Thyroid gland (tissue), 4 donors: ENCODE measurements at regions not wholly inside any gene's neighbourhood (a gene's known extent, or its start where the extent isn't known, plus 50 kb on each side); places are given as distances from the start of the nearest gene placed in this dataset.

Experiments used
- DNase-seq, 2 donors: peaks; one replicate each; pipeline ENCODE4 v3.0.0-alpha.2; 2019
- H3K27ac ChIP-seq, 3 donors: fragments of 200-600 bp; sonication (generic); 1 replicate in 2 of 3; 2 replicates in 1 of 3; pipeline ENCODE4 v1.5.1; 2016 to 2019; ENCODE audit warnings: mild to moderate bottlenecking in 1 of 3, moderate library complexity in 1 of 3
- H3K27me3 ChIP-seq: fragments of 200-600 bp; sonication (generic); one replicate; pipeline ENCODE4 v1.5.1; 2019
- H3K36me3 ChIP-seq, 2 donors: fragments of 200-600 bp; sonication (generic); one replicate each; pipeline ENCODE4 v1.5.1; 2016 to 2019
- H3K4me1 ChIP-seq, 2 donors: fragments of 200-600 bp; sonication (generic); one replicate each; pipeline ENCODE4 v1.5.1; 2017 to 2019
- H3K4me3 ChIP-seq, 3 donors: fragments of 200-600 bp; sonication (generic); replicated peaks in 1 of 3; 1 replicate in 2 of 3; 2 replicates in 1 of 3; pipeline ENCODE4 v1.5.1; 2016; ENCODE audit warnings: mild to moderate bottlenecking in 1 of 3
- H3K9me3 ChIP-seq: fragments of 200-600 bp; sonication (generic); one replicate; pipeline ENCODE4 v1.5.1; 2017
- POLR2A ChIP-seq, 2 donors: fragments of 450-650 bp; IDR thresholded peaks; one replicate each; pipeline ENCODE4 v1.6.1; 2017; ENCODE audit warnings: antibody characterized with exemption in 2 of 2, mild to moderate bottlenecking in 2 of 2, moderate library complexity in 1 of 2
- WGBS, 2 donors: methylation state at CpG; one replicate each; pipeline ENCODE4 v1.1.5; 2017; 5-methylcytosine and 5-hydroxymethylcytosine counted together
- intact Hi-C: fragments of 100-400 bp; cut with DNase I; formaldehyde crosslinking; loops from one replicate; pipeline ENCODE4 v1.15.1; 2023
- TF ChIP-seq, protein P1 (sequence below), 6 experiments: fragments of 200-600 bp in 3 of 6; fragments of 450-650 bp in 3 of 6; sonication (generic) in 3 of 6; IDR thresholded peaks; one replicate each; pipeline ENCODE4 v1.5.1; 2016 to 2019; ENCODE audit warnings: antibody characterized with exemption in 6 of 6, mild to moderate bottlenecking in 2 of 6, inconsistent platforms in 1 of 6, moderate library complexity in 1 of 6

- Histone ChIP-seq H3K4me3 (no peak overlapping the region), H3K9me3 (no peaks in the 10 kb centered on the region), H3K4me1 (peaks cover 7 to 11% of the 10 kb centered on the region in 2 donors), H3K27ac (no peak overlapping the region), H3K36me3 (no peaks in the 10 kb centered on the region), H3K27me3 (no peaks in the 10 kb centered on the region)
- 80 to 90% methylated on average over 4 of the region's 4 CpGs for WGBS, 2 donors
- no peak for DNase-seq
- intact Hi-C loops = no loop called here
- no peak for TF ChIP-seq POLR2A (IDR thresholded peaks at IDR 0.05)
- TF ChIP-seq, protein P1, sequence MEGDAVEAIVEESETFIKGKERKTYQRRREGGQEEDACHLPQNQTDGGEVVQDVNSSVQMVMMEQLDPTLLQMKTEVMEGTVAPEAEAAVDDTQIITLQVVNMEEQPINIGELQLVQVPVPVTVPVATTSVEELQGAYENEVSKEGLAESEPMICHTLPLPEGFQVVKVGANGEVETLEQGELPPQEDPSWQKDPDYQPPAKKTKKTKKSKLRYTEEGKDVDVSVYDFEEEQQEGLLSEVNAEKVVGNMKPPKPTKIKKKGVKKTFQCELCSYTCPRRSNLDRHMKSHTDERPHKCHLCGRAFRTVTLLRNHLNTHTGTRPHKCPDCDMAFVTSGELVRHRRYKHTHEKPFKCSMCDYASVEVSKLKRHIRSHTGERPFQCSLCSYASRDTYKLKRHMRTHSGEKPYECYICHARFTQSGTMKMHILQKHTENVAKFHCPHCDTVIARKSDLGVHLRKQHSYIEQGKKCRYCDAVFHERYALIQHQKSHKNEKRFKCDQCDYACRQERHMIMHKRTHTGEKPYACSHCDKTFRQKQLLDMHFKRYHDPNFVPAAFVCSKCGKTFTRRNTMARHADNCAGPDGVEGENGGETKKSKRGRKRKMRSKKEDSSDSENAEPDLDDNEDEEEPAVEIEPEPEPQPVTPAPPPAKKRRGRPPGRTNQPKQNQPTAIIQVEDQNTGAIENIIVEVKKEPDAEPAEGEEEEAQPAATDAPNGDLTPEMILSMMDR (IDR thresholded peaks at IDR 0.05) = no peak
Measured at GRCh38 chr5:115461093-115461492, 83.5 kb downstream of the FEM1C start.

- 39 to 50% methylated on average over 2 of the region's 2 CpGs for WGBS, 2 donors
- intact Hi-C loops = no loop called here
- peak overlapping the region; percentile 19 to 67 (median 43) for H3K27ac ChIP-seq
Measured at GRCh38 chr5:115460472-115460871, 84.1 kb downstream of the FEM1C start.

GRCh38 chr5:115459855-115460341 is 84.7 kb downstream of the FEM1C start:
- peaks cover 7 to 11% of the 10 kb centered on the region in 2 donors for H3K4me1 ChIP-seq
- H3K9me3 ChIP-seq = no peaks in the 10 kb centered on the region
- intact Hi-C loops = no loop called here
- peak overlapping the region; percentile 19 to 67 (median 43) for H3K27ac ChIP-seq
- 58 to 81% methylated on average over 1 of the region's 1 CpG for WGBS, 2 donors
- no peaks in the 10 kb centered on the region for H3K27me3 ChIP-seq
- TF ChIP-seq POLR2A (IDR thresholded peaks at IDR 0.05) = no peak
- TF ChIP-seq, protein P1 (IDR thresholded peaks at IDR 0.05) = no peak
- DNase-seq = no peak
- no peaks in the 10 kb centered on the region for H3K36me3 ChIP-seq
- H3K4me3 ChIP-seq = no peak overlapping the region

More at GRCh38 chr5:115460472-115460871, 84.1 kb downstream of the FEM1C start:
- H3K4me1 ChIP-seq = peaks cover 7 to 11% of the 10 kb centered on the region in 2 donors
- no peaks in the 10 kb centered on the region for H3K9me3 ChIP-seq
- peak; percentile 91 to 93 for DNase-seq
- H3K36me3 ChIP-seq = no peaks in the 10 kb centered on the region
- no peak overlapping the region for H3K4me3 ChIP-seq
- H3K27me3 ChIP-seq = no peaks in the 10 kb centered on the region
- no peak for TF ChIP-seq POLR2A (IDR thresholded peaks at IDR 0.05)
- TF ChIP-seq, protein P1 (IDR thresholded peaks at IDR 0.05) = no peak

GRCh38 chr5:115458416-115458815 is 86.2 kb downstream of the FEM1C start:
- H3K27me3 ChIP-seq = no peaks in the 10 kb centered on the region
- intact Hi-C loops = no loop called here
- H3K27ac ChIP-seq = no peak overlapping the region
- 83 to 90% methylated on average over 1 of the region's 1 CpG for WGBS, 2 donors
- TF ChIP-seq, protein P1 (IDR thresholded peaks at IDR 0.05) = no peak
- TF ChIP-seq POLR2A (IDR thresholded peaks at IDR 0.05) = no peak
- peaks cover 7 to 11% of the 10 kb centered on the region in 2 donors for H3K4me1 ChIP-seq
- H3K9me3 ChIP-seq = no peaks in the 10 kb centered on the region
- no peak for DNase-seq
- no peaks in the 10 kb centered on the region for H3K36me3 ChIP-seq
- H3K4me3 ChIP-seq = no peak overlapping the region

DNA sequence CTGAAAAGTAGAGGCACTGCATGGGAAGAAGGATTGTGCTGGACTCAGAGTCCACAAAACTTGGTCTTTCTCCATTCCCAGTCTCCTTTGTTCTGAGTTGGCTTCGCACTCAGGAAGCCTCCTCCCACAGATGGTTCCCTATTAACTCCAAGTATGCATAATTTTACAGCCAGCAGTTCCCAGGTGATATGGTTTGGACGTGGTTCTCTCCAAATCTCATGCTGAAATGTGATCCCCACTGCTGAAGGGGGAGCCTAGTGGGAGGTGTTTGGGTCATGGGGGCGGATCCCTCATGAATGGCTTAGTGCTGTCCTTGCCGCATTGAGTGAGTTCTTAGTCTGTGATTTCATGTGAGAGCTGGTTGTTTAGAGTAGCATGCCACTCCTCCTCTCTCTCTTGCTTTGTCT is 86.6 kb downstream of the FEM1C start:
- H3K27ac ChIP-seq = no peak overlapping the region
- H3K27me3 ChIP-seq = no peaks in the 10 kb centered on the region
- intact Hi-C loops = no loop called here

More for the DNA sequence above, 86.6 kb downstream of the FEM1C start:
- Histone ChIP-seq H3K4me3 (no peak overlapping the region), H3K36me3 (no peaks in the 10 kb centered on the region), H3K4me1 (peaks cover 7 to 15% of the 10 kb centered on the region in 2 donors), H3K9me3 (no peaks in the 10 kb centered on the region)
- no peak for TF ChIP-seq POLR2A (IDR thresholded peaks at IDR 0.05)
- TF ChIP-seq, protein P1 (IDR thresholded peaks at IDR 0.05) = no peak
- DNase-seq = peak; percentile 26 to 43
- WGBS, 2 donors = 21 to 39% methylated on average over 4 of the region's 4 CpGs
